ENCODE measurements at regions not wholly inside any gene's neighbourhood (a gene's known extent, or its start where the extent isn't known, plus 50 kb on each side); places are given as distances from the start of the nearest gene placed in this dataset.

DNA sequence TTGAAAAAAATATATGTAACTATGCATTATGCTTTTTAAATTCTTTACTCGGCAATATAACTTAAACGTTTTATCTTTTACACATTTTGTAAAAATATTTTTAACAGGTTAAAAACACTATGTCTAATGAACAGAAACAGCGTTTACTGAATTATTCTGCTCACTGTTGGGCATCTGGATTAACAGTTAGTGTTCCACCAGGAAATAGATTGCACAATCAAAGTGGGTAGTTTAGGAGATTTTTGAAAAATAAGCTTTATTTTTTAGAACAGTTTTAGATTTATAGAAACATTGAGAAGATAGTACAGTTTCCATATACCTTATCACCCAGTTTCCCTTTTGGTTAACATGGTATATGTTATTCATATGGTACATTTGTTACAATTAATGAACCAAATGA lies 63.1 kb upstream of the FREM3 start:
- H3K9me3 ChIP-seq (ENCODE audit: control insufficient read depth in 1 of 2, insufficient read depth in 1 of 2, low read length in 2 of 2): no peaks in the 10 kb centered on the region
- H3K4me3 ChIP-seq (ENCODE audit: low read length): no peak overlapping the region
- TF ChIP-seq, protein P1, sequence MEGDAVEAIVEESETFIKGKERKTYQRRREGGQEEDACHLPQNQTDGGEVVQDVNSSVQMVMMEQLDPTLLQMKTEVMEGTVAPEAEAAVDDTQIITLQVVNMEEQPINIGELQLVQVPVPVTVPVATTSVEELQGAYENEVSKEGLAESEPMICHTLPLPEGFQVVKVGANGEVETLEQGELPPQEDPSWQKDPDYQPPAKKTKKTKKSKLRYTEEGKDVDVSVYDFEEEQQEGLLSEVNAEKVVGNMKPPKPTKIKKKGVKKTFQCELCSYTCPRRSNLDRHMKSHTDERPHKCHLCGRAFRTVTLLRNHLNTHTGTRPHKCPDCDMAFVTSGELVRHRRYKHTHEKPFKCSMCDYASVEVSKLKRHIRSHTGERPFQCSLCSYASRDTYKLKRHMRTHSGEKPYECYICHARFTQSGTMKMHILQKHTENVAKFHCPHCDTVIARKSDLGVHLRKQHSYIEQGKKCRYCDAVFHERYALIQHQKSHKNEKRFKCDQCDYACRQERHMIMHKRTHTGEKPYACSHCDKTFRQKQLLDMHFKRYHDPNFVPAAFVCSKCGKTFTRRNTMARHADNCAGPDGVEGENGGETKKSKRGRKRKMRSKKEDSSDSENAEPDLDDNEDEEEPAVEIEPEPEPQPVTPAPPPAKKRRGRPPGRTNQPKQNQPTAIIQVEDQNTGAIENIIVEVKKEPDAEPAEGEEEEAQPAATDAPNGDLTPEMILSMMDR (IDR thresholded peaks at IDR 0.05): no peak
- intact Hi-C loops (cut with DNase I, micrococcal nuclease): no loop called here
- H3K27me3 ChIP-seq (ENCODE audit: control insufficient read depth in 1 of 2, insufficient read depth in 2 of 2, low read length in 2 of 2): no peaks in the 10 kb centered on the region
- no peak overlapping the region for H3K27ac ChIP-seq (ENCODE audit: low read depth in 1 of 2, low read length in 2 of 2)
- Mint-ChIP-seq H3K27ac (no peak overlapping the region), H3K4me3 (no peak overlapping the region), H3K36me3 (ENCODE audit: low read depth) (no peaks in the 10 kb centered on the region), H3K27me3 (no peaks in the 10 kb centered on the region), H3K4me1 (ENCODE audit: low read depth) (no peaks in the 10 kb centered on the region), H3K9me3 (no peaks in the 10 kb centered on the region)
- H3K4me1 ChIP-seq (ENCODE audit: insufficient read depth, low read length): no peaks in the 10 kb centered on the region
- CTCF ChIA-PET: no interaction called here
- H3K36me3 ChIP-seq (ENCODE audit: insufficient read depth, low read length): no peaks in the 10 kb centered on the region
- DNase-seq: no peak
- no peak for ATAC-seq (ENCODE audit: poor library complexity)
- POLR2A ChIA-PET: no interaction called here

GRCh38 chr4:143762511-143762910 lies 62.0 kb upstream of the FREM3 start:
- Histone ChIP-seq H3K36me3 (ENCODE audit: insufficient read depth, low read length) (no peaks in the 10 kb centered on the region), H3K27ac (ENCODE audit: low read depth in 1 of 2, low read length in 2 of 2) (no peak overlapping the region), H3K4me3 (ENCODE audit: low read length) (no peak overlapping the region), H3K4me1 (ENCODE audit: insufficient read depth, low read length) (no peaks in the 10 kb centered on the region), H3K9me3 (ENCODE audit: control insufficient read depth in 1 of 2, insufficient read depth in 1 of 2, low read length in 2 of 2) (no peaks in the 10 kb centered on the region), H3K27me3 (ENCODE audit: control insufficient read depth in 1 of 2, insufficient read depth in 2 of 2, low read length in 2 of 2) (no peaks in the 10 kb centered on the region)
- POLR2A ChIA-PET: no interaction called here
- Mint-ChIP-seq H3K4me1 (ENCODE audit: low read depth) (no peaks in the 10 kb centered on the region), H3K27ac (no peak overlapping the region), H3K36me3 (ENCODE audit: low read depth) (no peaks in the 10 kb centered on the region), H3K4me3 (no peak overlapping the region), H3K27me3 (no peaks in the 10 kb centered on the region), H3K9me3 (no peaks in the 10 kb centered on the region)
- intact Hi-C loops (cut with DNase I, micrococcal nuclease): no loop called here
- DNase-seq (no peak), ATAC-seq (ENCODE audit: poor library complexity) (no peak)
- CTCF ChIA-PET: no interaction called here
- TF ChIP-seq, protein P1 (IDR thresholded peaks at IDR 0.05): no peak
